ENCODE measurements at regions not wholly inside any gene's neighbourhood (a gene's known extent, or its start where the extent isn't known, plus 50 kb on each side); places are given as distances from the start of the nearest gene placed in this dataset.

DNA sequence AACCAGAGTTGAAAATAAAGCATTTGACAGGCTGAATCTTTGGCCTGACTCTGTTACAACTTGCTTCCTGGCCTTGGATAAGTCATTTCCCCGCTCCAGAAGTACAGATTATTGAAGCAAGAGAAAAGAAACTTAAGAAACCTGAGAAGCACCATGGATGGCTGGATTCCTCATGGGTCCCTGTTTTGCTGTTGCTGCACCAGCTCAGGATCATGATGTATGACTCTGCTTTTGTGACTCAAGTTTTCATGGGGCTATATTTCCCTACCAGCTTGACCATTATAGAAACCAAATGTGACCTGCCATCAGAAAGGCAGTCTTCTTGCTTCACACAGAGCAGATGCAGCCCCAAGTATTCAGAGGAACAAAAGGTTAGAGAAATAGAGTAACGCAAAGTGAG lies 921.8 kb downstream of the BCL11B start:
- TF ChIP-seq, protein P1, sequence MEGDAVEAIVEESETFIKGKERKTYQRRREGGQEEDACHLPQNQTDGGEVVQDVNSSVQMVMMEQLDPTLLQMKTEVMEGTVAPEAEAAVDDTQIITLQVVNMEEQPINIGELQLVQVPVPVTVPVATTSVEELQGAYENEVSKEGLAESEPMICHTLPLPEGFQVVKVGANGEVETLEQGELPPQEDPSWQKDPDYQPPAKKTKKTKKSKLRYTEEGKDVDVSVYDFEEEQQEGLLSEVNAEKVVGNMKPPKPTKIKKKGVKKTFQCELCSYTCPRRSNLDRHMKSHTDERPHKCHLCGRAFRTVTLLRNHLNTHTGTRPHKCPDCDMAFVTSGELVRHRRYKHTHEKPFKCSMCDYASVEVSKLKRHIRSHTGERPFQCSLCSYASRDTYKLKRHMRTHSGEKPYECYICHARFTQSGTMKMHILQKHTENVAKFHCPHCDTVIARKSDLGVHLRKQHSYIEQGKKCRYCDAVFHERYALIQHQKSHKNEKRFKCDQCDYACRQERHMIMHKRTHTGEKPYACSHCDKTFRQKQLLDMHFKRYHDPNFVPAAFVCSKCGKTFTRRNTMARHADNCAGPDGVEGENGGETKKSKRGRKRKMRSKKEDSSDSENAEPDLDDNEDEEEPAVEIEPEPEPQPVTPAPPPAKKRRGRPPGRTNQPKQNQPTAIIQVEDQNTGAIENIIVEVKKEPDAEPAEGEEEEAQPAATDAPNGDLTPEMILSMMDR (IDR thresholded peaks at IDR 0.05): no peak
- no peak for TF ChIP-seq POLR2AphosphoS5 (IDR thresholded peaks at IDR 0.05)
- TF ChIP-seq EP300 (IDR thresholded peaks at IDR 0.05): no peak
